Gastrocnemius medialis (tissue), 4 donors: ENCODE measurements at regions not wholly inside any gene's neighbourhood (a gene's known extent, or its start where the extent isn't known, plus 50 kb on each side); places are given as distances from the start of the nearest gene placed in this dataset.

Experiments used
- CTCF ChIP-seq, 5 experiments: fragments of 450-650 bp in 3 of 5; fragments of 200-600 bp in 2 of 5; sonication (generic) in 2 of 5; IDR thresholded peaks in 4 of 5; conservative IDR thresholded peaks in 1 of 5; 1 replicate in 4 of 5; 2 replicates in 1 of 5; pipeline ENCODE4 v1.5.1; 2016 to 2019; ENCODE audit warnings: antibody characterized with exemption in 5 of 5, mild to moderate bottlenecking in 3 of 5, moderate library complexity in 3 of 5
- POLR2A ChIP-seq, 2 donors: fragments of 450-650 bp; IDR thresholded peaks; one replicate each; pipeline ENCODE4 v1.6.1; 2017; ENCODE audit warnings: antibody characterized with exemption in 2 of 2, mild to moderate bottlenecking in 2 of 2, moderate library complexity in 2 of 2

GRCh38 chr21:27680181-27680580 is 713.3 kb upstream of the ADAMTS5 start:
- TF ChIP-seq CTCF (IDR thresholded peaks at IDR 0.05 in 4 of 5, conservative IDR thresholded peaks at IDR 0.05 in 1 of 5) (no peak), POLR2A (IDR thresholded peaks at IDR 0.05) (no peak)
